Tibial artery (tissue), 4 donors: ENCODE measurements at regions not wholly inside any gene's neighbourhood (a gene's known extent, or its start where the extent isn't known, plus 50 kb on each side); places are given as distances from the start of the nearest gene placed in this dataset.

Source experiments
- DNase-seq, 2 donors: peaks; one replicate each; pipeline ENCODE4 v3.0.0-alpha.2; 2019
- H3K27ac ChIP-seq, 2 donors: fragments of 200-600 bp; sonication (generic) in 1 of 2; 1 replicate in 1 of 2; 2 replicates in 1 of 2; pipeline ENCODE4 v1.5.1; 2018 to 2019; ENCODE audit warnings: mild to moderate bottlenecking in 1 of 2
- H3K27me3 ChIP-seq, 2 donors: fragments of 200-600 bp; sonication (generic) in 1 of 2; one replicate each; pipeline versions ENCODE4 v1.5.1 to v1.6.0; 2016 to 2019
- H3K36me3 ChIP-seq, 3 donors: fragments of 200-600 bp; sonication (generic) in 2 of 3; one replicate each; pipeline ENCODE4 v1.5.1; 2016 to 2019; ENCODE audit warnings: mild to moderate bottlenecking in 2 of 3
- H3K4me1 ChIP-seq, 4 donors: fragments of 200-600 bp; sonication (generic) in 2 of 4; 1 replicate in 3 of 4; 2 replicates in 1 of 4; pipeline ENCODE4 v1.5.1; 2016 to 2019
- H3K4me3 ChIP-seq, 2 donors: fragments of 200-600 bp; sonication (generic) in 1 of 2; 1 replicate in 1 of 2; 2 replicates in 1 of 2; pipeline ENCODE4 v1.5.1; 2018 to 2019; ENCODE audit warnings: mild to moderate bottlenecking in 2 of 2
- H3K9me3 ChIP-seq, 3 donors: fragments of 200-600 bp; sonication (generic) in 1 of 3; one replicate each; pipeline ENCODE4 v1.5.1; 2016 to 2019
- intact Hi-C: fragments of 100-400 bp; cut with DNase I; formaldehyde crosslinking; loops from one replicate; pipeline ENCODE4 v1.15.0; 2023; ENCODE audit warnings: low total_unique reads
- TF ChIP-seq, protein P1 (sequence below), 2 experiments: fragments of 200-600 bp in 1 of 2; fragments of 450-650 bp in 1 of 2; IDR thresholded peaks; one replicate each; pipeline ENCODE4 v1.5.1; 2017 to 2019; ENCODE audit warnings: antibody characterized with exemption in 2 of 2, mild to moderate bottlenecking in 1 of 2, moderate library complexity in 1 of 2

GRCh38 chr6:6405997-6406714 lies 85.7 kb upstream of the F13A1 start:
- no peak for DNase-seq
- H3K9me3 ChIP-seq, result no peaks in the 10 kb centered on the region
- peak overlapping the region; percentile 42 to 43 for H3K27ac ChIP-seq
- intact Hi-C loops, result loop anchor here (2.0 kb wide), 1 partner anchor 47 kb away; no protein-coding TSS in a partner anchor
- no peak overlapping the region for H3K4me3 ChIP-seq
- peaks cover 0 to 44% (median 15%) of the 10 kb centered on the region in 4 donors for H3K4me1 ChIP-seq
- TF ChIP-seq, protein P1, sequence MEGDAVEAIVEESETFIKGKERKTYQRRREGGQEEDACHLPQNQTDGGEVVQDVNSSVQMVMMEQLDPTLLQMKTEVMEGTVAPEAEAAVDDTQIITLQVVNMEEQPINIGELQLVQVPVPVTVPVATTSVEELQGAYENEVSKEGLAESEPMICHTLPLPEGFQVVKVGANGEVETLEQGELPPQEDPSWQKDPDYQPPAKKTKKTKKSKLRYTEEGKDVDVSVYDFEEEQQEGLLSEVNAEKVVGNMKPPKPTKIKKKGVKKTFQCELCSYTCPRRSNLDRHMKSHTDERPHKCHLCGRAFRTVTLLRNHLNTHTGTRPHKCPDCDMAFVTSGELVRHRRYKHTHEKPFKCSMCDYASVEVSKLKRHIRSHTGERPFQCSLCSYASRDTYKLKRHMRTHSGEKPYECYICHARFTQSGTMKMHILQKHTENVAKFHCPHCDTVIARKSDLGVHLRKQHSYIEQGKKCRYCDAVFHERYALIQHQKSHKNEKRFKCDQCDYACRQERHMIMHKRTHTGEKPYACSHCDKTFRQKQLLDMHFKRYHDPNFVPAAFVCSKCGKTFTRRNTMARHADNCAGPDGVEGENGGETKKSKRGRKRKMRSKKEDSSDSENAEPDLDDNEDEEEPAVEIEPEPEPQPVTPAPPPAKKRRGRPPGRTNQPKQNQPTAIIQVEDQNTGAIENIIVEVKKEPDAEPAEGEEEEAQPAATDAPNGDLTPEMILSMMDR (IDR thresholded peaks at IDR 0.05), result no peak
- H3K27me3 ChIP-seq, result no peaks in the 10 kb centered on the region
- no peaks in the 10 kb centered on the region for H3K36me3 ChIP-seq

DNA sequence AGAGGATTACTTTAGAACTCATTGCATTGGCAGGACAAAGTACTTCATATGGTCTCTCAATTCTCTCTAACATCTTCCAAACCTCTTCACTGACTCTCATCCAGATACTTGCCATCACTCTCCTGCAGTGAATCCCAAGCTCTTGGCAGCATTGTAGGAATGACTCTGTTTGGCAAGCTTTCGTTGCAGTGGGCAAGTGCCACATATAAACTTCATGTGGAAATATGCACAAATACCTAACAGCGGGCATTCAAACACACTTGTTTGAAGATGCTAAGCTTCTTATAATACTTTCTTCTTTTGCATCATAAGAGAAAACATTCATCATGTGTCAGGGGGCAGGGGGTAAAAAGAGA lies 86.2 kb upstream of the F13A1 start:
- no peaks in the 10 kb centered on the region for H3K9me3 ChIP-seq
- H3K27me3 ChIP-seq, result no peaks in the 10 kb centered on the region
- no peak for DNase-seq
- TF ChIP-seq, protein P1 (IDR thresholded peaks at IDR 0.05), result no peak
- no peak overlapping the region for H3K4me3 ChIP-seq
- H3K4me1 ChIP-seq, result peaks cover 0 to 44% (median 16%) of the 10 kb centered on the region in 4 donors
- intact Hi-C loops, result loop anchor here (2.0 kb wide), 1 partner anchor 46 kb away; no protein-coding TSS in a partner anchor
- H3K36me3 ChIP-seq, result no peaks in the 10 kb centered on the region
- peak overlapping the region; percentile 42 to 43 for H3K27ac ChIP-seq

GRCh38 chr6:6407071-6407741 lies 86.7 kb upstream of the F13A1 start:
- H3K27ac ChIP-seq, result peak overlapping the region in 1 of 2 donors; percentile 42
- DNase-seq, result no peak

GRCh38 chr6:6409397-6410030 lies 89.1 kb upstream of the F13A1 start:
- no peaks in the 10 kb centered on the region for H3K27me3 ChIP-seq
- intact Hi-C loops, result no loop called here
- peaks cover 0 to 44% (median 16%) of the 10 kb centered on the region in 4 donors for H3K4me1 ChIP-seq
- no peaks in the 10 kb centered on the region for H3K9me3 ChIP-seq
- H3K36me3 ChIP-seq, result no peaks in the 10 kb centered on the region
- no peak overlapping the region for H3K4me3 ChIP-seq
- no peak for DNase-seq
- TF ChIP-seq, protein P1 (IDR thresholded peaks at IDR 0.05), result no peak
- H3K27ac ChIP-seq, result peak overlapping the region; percentile 9 to 13

More at GRCh38 chr6:6407071-6407741, 86.7 kb upstream of the F13A1 start:
- H3K27me3 ChIP-seq, result no peaks in the 10 kb centered on the region
- TF ChIP-seq, protein P1 (IDR thresholded peaks at IDR 0.05), result no peak
- H3K36me3 ChIP-seq, result no peaks in the 10 kb centered on the region
- no peak overlapping the region for H3K4me3 ChIP-seq
- H3K4me1 ChIP-seq, result peaks cover 0 to 44% (median 16%) of the 10 kb centered on the region in 4 donors
- no peaks in the 10 kb centered on the region for H3K9me3 ChIP-seq
- intact Hi-C loops, result loop anchor here (2.0 kb wide), 1 partner anchor 46 kb away; no protein-coding TSS in a partner anchor

- no peaks in the 10 kb centered on the region for H3K36me3 ChIP-seq
- TF ChIP-seq, protein P1 (IDR thresholded peaks at IDR 0.05), result no peak
- H3K4me1 ChIP-seq, result peaks cover 0 to 32% (median 16%) of the 10 kb centered on the region in 4 donors
- no peak for DNase-seq
- no peaks in the 10 kb centered on the region for H3K9me3 ChIP-seq
- H3K27me3 ChIP-seq, result no peaks in the 10 kb centered on the region
- no peak overlapping the region for H3K27ac ChIP-seq
- intact Hi-C loops, result no loop called here
- no peak overlapping the region for H3K4me3 ChIP-seq
These were observed 90.7 kb upstream of the F13A1 start for GRCh38 chr6:6411115-6411514.
